ENCODE measurements at regions not wholly inside any gene's neighbourhood (a gene's known extent, or its start where the extent isn't known, plus 50 kb on each side); places are given as distances from the start of the nearest gene placed in this dataset.

GRCh38 chr11:38156495-38157146 lies 1558.6 kb upstream of the RAG2 start:
- H3K27ac ChIP-seq = no peak overlapping the region
- ChIA-PET POLR2A (no interaction called here), CTCF (no interaction called here)
- no peak for TF ChIP-seq RAD21 (conservative IDR thresholded peaks at IDR 0.05 in 1 of 2, IDR thresholded peaks at IDR 0.05 in 1 of 2)
- TF ChIP-seq NPAS2 (CRISPR knock-in tag; IDR thresholded peaks at IDR 0.05; ENCODE audit: borderline replicate concordance) = no peak
- no peak for TF ChIP-seq POLR2A (IDR thresholded peaks at IDR 0.05; ENCODE audit: low read length)
- no peak for TF ChIP-seq FOXS1 (CRISPR knock-in tag; IDR thresholded peaks at IDR 0.05)
- TF ChIP-seq EHMT2 (IDR thresholded peaks at IDR 0.05; ENCODE audit: low read depth) = no peak
- no peak for TF ChIP-seq ZFP36 (IDR thresholded peaks at IDR 0.05; ENCODE audit: borderline replicate concordance, partially characterized antibody)
- no peak overlapping the region for H3K4me2 ChIP-seq
- ATAC-seq (no peak), FAIRE-seq (no peak), DNase-seq (ENCODE audit: low read depth in 1 of 2, low spot score in 1 of 2) (no peak)
- H3K4me1 ChIP-seq = no peaks in the 10 kb centered on the region
- WGBS (ENCODE audit: missing lambda C conversion rate) = 2% methylated on average over 5 of the region's 5 CpGs
- H3K4me3 ChIP-seq = no peak overlapping the region
- H3K9me3 ChIP-seq = no peaks in the 10 kb centered on the region

- ATAC-seq = no peak
- no peak for FAIRE-seq
- Histone ChIP-seq H3K27ac (no peak overlapping the region), H3K4me3 (no peak overlapping the region), H3K4me1 (no peaks in the 10 kb centered on the region), H3K4me2 (no peak overlapping the region), H3K9me3 (no peaks in the 10 kb centered on the region)
- POLR2A ChIA-PET = no interaction called here
- CTCF ChIA-PET = interaction anchor here (0.6 kb wide), 1 partner anchor 642 kb away, joined by 3 read pairs; no protein-coding TSS in a partner anchor
- no peak for DNase-seq (ENCODE audit: low read depth in 1 of 2, low spot score in 1 of 2)
- WGBS (ENCODE audit: missing lambda C conversion rate) = 69% methylated on average over 1 of the region's 1 CpG
- TF ChIP-seq, protein P1, sequence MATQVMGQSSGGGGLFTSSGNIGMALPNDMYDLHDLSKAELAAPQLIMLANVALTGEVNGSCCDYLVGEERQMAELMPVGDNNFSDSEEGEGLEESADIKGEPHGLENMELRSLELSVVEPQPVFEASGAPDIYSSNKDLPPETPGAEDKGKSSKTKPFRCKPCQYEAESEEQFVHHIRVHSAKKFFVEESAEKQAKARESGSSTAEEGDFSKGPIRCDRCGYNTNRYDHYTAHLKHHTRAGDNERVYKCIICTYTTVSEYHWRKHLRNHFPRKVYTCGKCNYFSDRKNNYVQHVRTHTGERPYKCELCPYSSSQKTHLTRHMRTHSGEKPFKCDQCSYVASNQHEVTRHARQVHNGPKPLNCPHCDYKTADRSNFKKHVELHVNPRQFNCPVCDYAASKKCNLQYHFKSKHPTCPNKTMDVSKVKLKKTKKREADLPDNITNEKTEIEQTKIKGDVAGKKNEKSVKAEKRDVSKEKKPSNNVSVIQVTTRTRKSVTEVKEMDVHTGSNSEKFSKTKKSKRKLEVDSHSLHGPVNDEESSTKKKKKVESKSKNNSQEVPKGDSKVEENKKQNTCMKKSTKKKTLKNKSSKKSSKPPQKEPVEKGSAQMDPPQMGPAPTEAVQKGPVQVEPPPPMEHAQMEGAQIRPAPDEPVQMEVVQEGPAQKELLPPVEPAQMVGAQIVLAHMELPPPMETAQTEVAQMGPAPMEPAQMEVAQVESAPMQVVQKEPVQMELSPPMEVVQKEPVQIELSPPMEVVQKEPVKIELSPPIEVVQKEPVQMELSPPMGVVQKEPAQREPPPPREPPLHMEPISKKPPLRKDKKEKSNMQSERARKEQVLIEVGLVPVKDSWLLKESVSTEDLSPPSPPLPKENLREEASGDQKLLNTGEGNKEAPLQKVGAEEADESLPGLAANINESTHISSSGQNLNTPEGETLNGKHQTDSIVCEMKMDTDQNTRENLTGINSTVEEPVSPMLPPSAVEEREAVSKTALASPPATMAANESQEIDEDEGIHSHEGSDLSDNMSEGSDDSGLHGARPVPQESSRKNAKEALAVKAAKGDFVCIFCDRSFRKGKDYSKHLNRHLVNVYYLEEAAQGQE (IDR thresholded peaks at IDR 0.05) = no peak
- TF ChIP-seq CHD2 (IDR thresholded peaks at IDR 0.05; ENCODE audit: low read length, partially characterized antibody) (no peak), EP300 (IDR thresholded peaks at IDR 0.05) (no peak), MAZ (IDR thresholded peaks at IDR 0.05; ENCODE audit: borderline replicate concordance, low read depth, low read length) (no peak), TFCP2L1 (CRISPR knock-in tag; IDR thresholded peaks at IDR 0.05) (no peak)
Measured at GRCh38 chr11:38155856-38156255, 1557.8 kb upstream of the RAG2 start.

- POLR2A ChIA-PET = no interaction called here
- Histone ChIP-seq H3K9me3 (no peaks in the 10 kb centered on the region), H3K4me3 (no peak overlapping the region), H3K4me2 (no peak overlapping the region), H3K27ac (no peak overlapping the region), H3K4me1 (no peaks in the 10 kb centered on the region)
- 0% methylated on average over 1 of the region's 1 CpG for WGBS (ENCODE audit: missing lambda C conversion rate)
- FAIRE-seq (no peak), DNase-seq (ENCODE audit: low read depth in 1 of 2, low spot score in 1 of 2) (no peak), ATAC-seq (no peak)
- CTCF ChIA-PET = no interaction called here
- no peak for TF ChIP-seq FOSL2 (IDR thresholded peaks at IDR 0.05)
- TF ChIP-seq FOSL2 (CRISPR knock-in tag; IDR thresholded peaks at IDR 0.05) = no peak
- TF ChIP-seq HMGXB4 (CRISPR knock-in tag; IDR thresholded peaks at IDR 0.05; ENCODE audit: borderline replicate concordance) = no peak
- TF ChIP-seq SREBF2 (IDR thresholded peaks at IDR 0.05) = no peak
- TF ChIP-seq JUNB (IDR thresholded peaks at IDR 0.05) = no peak
- no peak for TF ChIP-seq RAD21 (conservative IDR thresholded peaks at IDR 0.05 in 1 of 2, IDR thresholded peaks at IDR 0.05 in 1 of 2)
- no peak for TF ChIP-seq ZNF302 (CRISPR knock-in tag; IDR thresholded peaks at IDR 0.05)
- no peak for TF ChIP-seq CBX8 (IDR thresholded peaks at IDR 0.05)
- no peak for TF ChIP-seq KDM5A (IDR thresholded peaks at IDR 0.05)
- no peak for TF ChIP-seq GATA3 (IDR thresholded peaks at IDR 0.05; ENCODE audit: borderline replicate concordance)
- no peak for TF ChIP-seq TP53 (CRISPR knock-in tag; IDR thresholded peaks at IDR 0.05)
Measured at GRCh38 chr11:38153985-38154384, 1555.9 kb upstream of the RAG2 start.
